ENCODE measurements at regions not wholly inside any gene's neighbourhood (a gene's known extent, or its start where the extent isn't known, plus 50 kb on each side); places are given as distances from the start of the nearest gene placed in this dataset.
"Not testable (repeated sequence)": the region's sequence is repeated elsewhere in the genome, so short reads cannot be mapped to it uniquely, and the experiment has no call there.

GRCh38 chr12:42003031-42003430, 141.6 kb downstream of the GXYLT1 start:
- TF ChIP-seq CTCF (IDR thresholded peaks at IDR 0.05; ENCODE audit: insufficient read depth, low read depth, low read length, missing control alignments), result no peak
- H3K4me3 ChIP-seq (ENCODE audit: low read depth, low read length), result no peak overlapping the region
- no peak for DNase-seq (ENCODE audit: low read depth)

- H3K4me3 ChIP-seq (ENCODE audit: low read depth, low read length), result no peak overlapping the region
- no peak for DNase-seq (ENCODE audit: low read depth)
- TF ChIP-seq CTCF (IDR thresholded peaks at IDR 0.05; ENCODE audit: insufficient read depth, low read depth, low read length, missing control alignments), result no peak
These were observed 142.1 kb downstream of the GXYLT1 start for GRCh38 chr12:42002563-42002962.

GRCh38 chr12:41998436-41998835, 146.2 kb downstream of the GXYLT1 start:
- no peak for TF ChIP-seq CTCF (IDR thresholded peaks at IDR 0.05; ENCODE audit: insufficient read depth, low read depth, low read length, missing control alignments)
- H3K4me3 ChIP-seq (ENCODE audit: low read depth, low read length), result no peak overlapping the region
- DNase-seq (ENCODE audit: low read depth), result no peak

- H3K4me3 ChIP-seq (ENCODE audit: low read depth, low read length), result no peak overlapping the region
- DNase-seq (ENCODE audit: low read depth), result no peak
- TF ChIP-seq CTCF (IDR thresholded peaks at IDR 0.05; ENCODE audit: insufficient read depth, low read depth, low read length, missing control alignments), result no peak
These were observed 151.4 kb downstream of the GXYLT1 start for GRCh38 chr12:41993283-41993682.

- no peak for DNase-seq (ENCODE audit: low read depth)
- no peak overlapping the region for H3K4me3 ChIP-seq (ENCODE audit: low read depth, low read length)
- TF ChIP-seq CTCF (IDR thresholded peaks at IDR 0.05; ENCODE audit: insufficient read depth, low read depth, low read length, missing control alignments), result no peak
These were observed 151.9 kb downstream of the GXYLT1 start for GRCh38 chr12:41992692-41993215.

- no peak for TF ChIP-seq CTCF (IDR thresholded peaks at IDR 0.05; ENCODE audit: insufficient read depth, low read depth, low read length, missing control alignments)
- no peak for DNase-seq (ENCODE audit: low read depth)
These were observed 152.7 kb downstream of the GXYLT1 start for GRCh38 chr12:41992022-41992421.

GRCh38 chr12:41988715-41989114, 156.0 kb downstream of the GXYLT1 start:
- no peak for TF ChIP-seq CTCF (IDR thresholded peaks at IDR 0.05; ENCODE audit: insufficient read depth, low read depth, low read length, missing control alignments)
- no peak for DNase-seq (ENCODE audit: low read depth)
- H3K4me3 ChIP-seq (ENCODE audit: low read depth, low read length), result no peak overlapping the region

More at GRCh38 chr12:41992022-41992421, 152.7 kb downstream of the GXYLT1 start:
- no peak overlapping the region for H3K4me3 ChIP-seq (ENCODE audit: low read depth, low read length)

- not testable (repeated sequence) for DNase-seq (ENCODE audit: low read depth); H3K4me3 ChIP-seq (ENCODE audit: low read depth, low read length)
These were observed 158.2 kb downstream of the GXYLT1 start for GRCh38 chr12:41986513-41986912.
